NCI-H510A (cell line): ENCODE measurements at regions not wholly inside any gene's neighbourhood (a gene's known extent, or its start where the extent isn't known, plus 50 kb on each side); places are given as distances from the start of the nearest gene placed in this dataset.
"Not testable (repeated sequence)": the region's sequence is repeated elsewhere in the genome, so short reads cannot be mapped to it uniquely, and the experiment has no call there.

Experiments
- DNase-seq: peaks from one replicate; lab custom pipeline; 2025; lab: John Stamatoyannopoulos, UW

GRCh38 chr2:18986046-18986445, 372.4 kb downstream of the OSR1 start:
- no peak for DNase-seq

GRCh38 chr2:18980786-18981430, 377.5 kb downstream of the OSR1 start:
- DNase-seq = no peak

GRCh38 chr2:18980104-18980785, 378.2 kb downstream of the OSR1 start:
- DNase-seq = no peak

GRCh38 chr2:18977409-18977808, 381.0 kb downstream of the OSR1 start:
- no peak for DNase-seq

GRCh38 chr2:18976168-18976961, 382.1 kb downstream of the OSR1 start:
- no peak for DNase-seq

GRCh38 chr2:18975506-18976167, 382.8 kb downstream of the OSR1 start:
- no peak for DNase-seq

- no peak for DNase-seq
Observed at GRCh38 chr2:18971628-18972027, 382.3 kb upstream of the NT5C1B start.

- no peak for DNase-seq
Observed at GRCh38 chr2:18971069-18971378, 381.7 kb upstream of the NT5C1B start.

GRCh38 chr2:18966131-18966530, 376.8 kb upstream of the NT5C1B start:
- DNase-seq = no peak

- DNase-seq = not testable (repeated sequence)
Observed at GRCh38 chr2:18963739-18964256, 374.4 kb upstream of the NT5C1B start.

- DNase-seq = no peak
Observed at GRCh38 chr2:18961991-18962421, 372.6 kb upstream of the NT5C1B start.

GRCh38 chr2:18959952-18960717, 370.8 kb upstream of the NT5C1B start:
- no peak for DNase-seq

GRCh38 chr2:18959200-18959599, 369.8 kb upstream of the NT5C1B start:
- no peak for DNase-seq

- no peak for DNase-seq
Observed at GRCh38 chr2:18957909-18958308, 368.5 kb upstream of the NT5C1B start.

- no peak for DNase-seq
Observed at GRCh38 chr2:18950361-18950851, 361.0 kb upstream of the NT5C1B start.

GRCh38 chr2:18949871-18950270, 360.5 kb upstream of the NT5C1B start:
- no peak for DNase-seq

- DNase-seq = no peak
Observed at GRCh38 chr2:18940184-18940583, 350.8 kb upstream of the NT5C1B start.

- DNase-seq = not testable (repeated sequence)
Observed at GRCh38 chr2:18939740-18940139, 350.4 kb upstream of the NT5C1B start.

- DNase-seq = no peak
Observed at GRCh38 chr2:18934886-18935285, 345.5 kb upstream of the NT5C1B start.

GRCh38 chr2:18932853-18933252, 343.5 kb upstream of the NT5C1B start:
- DNase-seq = no peak

- no peak for DNase-seq
Observed at GRCh38 chr2:18930971-18931370, 341.6 kb upstream of the NT5C1B start.
